ENCODE measurements at regions not wholly inside any gene's neighbourhood (a gene's known extent, or its start where the extent isn't known, plus 50 kb on each side); places are given as distances from the start of the nearest gene placed in this dataset.

DNA sequence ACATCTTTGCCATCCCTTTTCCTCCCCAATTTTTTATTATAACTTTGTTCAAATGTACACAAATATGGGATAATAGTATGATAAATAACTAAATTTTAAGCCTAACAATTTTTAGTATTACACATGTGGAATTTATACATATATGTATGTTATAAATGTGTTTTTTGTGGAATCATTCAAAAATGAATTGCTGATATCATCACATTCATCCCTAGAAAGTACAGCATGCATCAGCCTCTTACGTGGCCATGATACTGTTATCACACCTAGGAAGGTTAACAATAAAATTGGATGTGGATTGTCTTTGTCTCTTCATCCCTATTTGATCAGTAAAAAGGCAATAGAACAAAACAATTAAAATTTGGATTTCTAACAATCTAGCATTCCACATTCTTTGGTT, 73.7 kb upstream of the DAP start:
- DNase-seq (ENCODE audit: low read depth), result no peak
- no peak overlapping the region for H3K4me3 ChIP-seq (ENCODE audit: low read length)
- TF ChIP-seq, protein P1, sequence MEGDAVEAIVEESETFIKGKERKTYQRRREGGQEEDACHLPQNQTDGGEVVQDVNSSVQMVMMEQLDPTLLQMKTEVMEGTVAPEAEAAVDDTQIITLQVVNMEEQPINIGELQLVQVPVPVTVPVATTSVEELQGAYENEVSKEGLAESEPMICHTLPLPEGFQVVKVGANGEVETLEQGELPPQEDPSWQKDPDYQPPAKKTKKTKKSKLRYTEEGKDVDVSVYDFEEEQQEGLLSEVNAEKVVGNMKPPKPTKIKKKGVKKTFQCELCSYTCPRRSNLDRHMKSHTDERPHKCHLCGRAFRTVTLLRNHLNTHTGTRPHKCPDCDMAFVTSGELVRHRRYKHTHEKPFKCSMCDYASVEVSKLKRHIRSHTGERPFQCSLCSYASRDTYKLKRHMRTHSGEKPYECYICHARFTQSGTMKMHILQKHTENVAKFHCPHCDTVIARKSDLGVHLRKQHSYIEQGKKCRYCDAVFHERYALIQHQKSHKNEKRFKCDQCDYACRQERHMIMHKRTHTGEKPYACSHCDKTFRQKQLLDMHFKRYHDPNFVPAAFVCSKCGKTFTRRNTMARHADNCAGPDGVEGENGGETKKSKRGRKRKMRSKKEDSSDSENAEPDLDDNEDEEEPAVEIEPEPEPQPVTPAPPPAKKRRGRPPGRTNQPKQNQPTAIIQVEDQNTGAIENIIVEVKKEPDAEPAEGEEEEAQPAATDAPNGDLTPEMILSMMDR (conservative IDR thresholded peaks at IDR 0.05; ENCODE audit: low read length), result no peak

DNA sequence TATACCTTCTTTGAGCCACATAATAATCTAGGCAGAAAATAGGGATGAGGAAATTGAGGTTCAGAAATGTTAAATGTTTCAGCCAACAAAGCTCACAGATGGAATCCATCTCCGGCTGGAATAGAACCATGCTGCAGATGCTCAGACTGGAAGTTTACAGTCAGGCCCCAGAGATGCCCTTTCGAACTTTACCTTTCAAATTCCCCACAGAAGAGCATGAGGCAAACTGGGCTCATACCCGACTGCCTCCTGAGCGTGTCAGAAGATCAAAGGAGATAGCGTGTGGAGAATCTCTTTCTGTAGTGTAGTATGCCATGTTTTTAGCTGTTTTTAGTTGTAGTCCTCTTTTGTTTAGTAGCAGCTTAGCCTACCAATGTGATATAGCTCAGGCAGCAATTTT, 72.0 kb upstream of the DAP start:
- peak; percentile 49 for DNase-seq (ENCODE audit: low read depth)
- no peak overlapping the region for H3K4me3 ChIP-seq (ENCODE audit: low read length)
- TF ChIP-seq, protein P1 (conservative IDR thresholded peaks at IDR 0.05; ENCODE audit: low read length), result no peak

DNA sequence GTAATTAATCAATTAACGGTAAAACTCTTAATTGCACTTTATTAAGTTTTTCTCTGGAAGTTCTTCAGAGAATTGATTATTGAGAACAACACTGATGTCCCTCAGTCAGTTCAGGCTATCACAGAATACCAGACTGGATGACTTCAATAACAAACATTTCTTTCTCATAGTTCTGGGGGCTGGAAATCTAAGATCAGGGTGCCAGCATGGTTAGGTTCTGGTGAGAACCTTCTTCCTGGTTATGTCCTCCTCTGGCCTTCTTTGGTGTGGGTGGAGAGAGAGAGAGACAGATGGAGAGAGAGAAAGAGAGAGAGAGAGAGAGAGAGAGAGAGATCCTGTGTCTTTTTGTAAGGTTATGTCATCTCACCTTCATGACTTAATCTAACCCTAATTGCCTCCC, 71.4 kb upstream of the DAP start:
- no peak for DNase-seq (ENCODE audit: low read depth)
- TF ChIP-seq, protein P1 (conservative IDR thresholded peaks at IDR 0.05; ENCODE audit: low read length), result no peak
- no peak overlapping the region for H3K4me3 ChIP-seq (ENCODE audit: low read length)

DNA sequence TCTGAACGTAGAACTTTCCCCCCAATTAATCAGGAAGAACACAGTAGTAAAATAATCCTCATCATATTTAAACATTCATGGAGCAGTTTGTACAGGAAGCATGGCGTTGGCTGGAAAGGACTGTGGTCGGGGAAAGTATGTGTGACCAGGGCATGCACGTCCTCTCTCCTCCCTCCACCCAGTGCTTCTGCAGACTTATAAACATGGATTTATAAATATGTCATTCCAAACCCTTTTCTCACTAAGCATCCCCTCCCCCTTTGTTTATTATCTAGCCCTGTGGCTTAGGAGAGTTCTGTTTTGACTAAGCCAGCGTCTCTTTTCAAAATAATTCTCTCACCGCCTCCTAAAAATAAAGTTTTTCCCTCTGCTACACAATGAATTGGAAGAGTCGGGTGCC, 70.4 kb upstream of the DAP start:
- no peak overlapping the region for H3K4me3 ChIP-seq (ENCODE audit: low read length)
- DNase-seq (ENCODE audit: low read depth), result peak; percentile 93
- TF ChIP-seq, protein P1 (conservative IDR thresholded peaks at IDR 0.05; ENCODE audit: low read length), result no peak

DNA sequence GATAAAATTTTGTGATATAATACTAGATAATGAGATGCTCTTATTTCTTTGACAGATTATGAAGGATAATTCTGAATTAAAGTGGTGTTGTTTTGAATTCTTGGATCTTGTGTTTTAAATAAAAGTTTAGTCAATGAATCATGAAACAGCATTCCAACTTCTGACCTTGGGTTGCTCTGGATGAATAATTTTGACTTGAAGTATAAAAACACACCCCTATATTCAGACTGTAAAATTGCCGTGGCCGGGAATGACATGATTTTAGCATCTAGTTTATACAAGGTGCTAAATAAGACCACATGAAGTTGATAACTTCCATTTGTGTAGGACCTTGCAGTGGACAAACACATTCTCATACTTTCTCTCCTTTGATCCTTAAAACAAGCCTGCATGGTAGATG, 67.2 kb upstream of the DAP start:
- DNase-seq (ENCODE audit: low read depth), result peak; percentile 65
- TF ChIP-seq, protein P1 (conservative IDR thresholded peaks at IDR 0.05; ENCODE audit: low read length), result no peak
- no peak overlapping the region for H3K4me3 ChIP-seq (ENCODE audit: low read length)

DNA sequence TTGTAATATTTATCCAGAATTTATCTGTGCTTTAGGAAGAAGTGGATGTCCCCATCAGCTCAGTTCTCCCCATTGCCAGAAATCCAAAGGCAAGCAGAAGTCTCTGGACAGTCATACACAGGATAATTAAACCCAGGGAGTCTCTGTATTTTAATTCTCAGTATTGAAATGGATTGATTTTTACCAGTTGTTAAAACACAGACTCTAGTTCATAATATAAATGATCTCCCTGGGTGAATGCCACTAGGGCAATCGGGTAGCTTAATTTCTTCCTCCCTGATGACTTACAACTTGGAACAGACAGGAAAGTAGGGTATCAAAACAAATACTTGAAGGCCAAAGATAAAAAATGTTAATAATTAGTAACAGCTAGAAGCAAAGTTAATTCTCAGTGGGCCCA, 66.5 kb upstream of the DAP start:
- no peak for DNase-seq (ENCODE audit: low read depth)
- TF ChIP-seq, protein P1 (conservative IDR thresholded peaks at IDR 0.05; ENCODE audit: low read length), result no peak

DNA sequence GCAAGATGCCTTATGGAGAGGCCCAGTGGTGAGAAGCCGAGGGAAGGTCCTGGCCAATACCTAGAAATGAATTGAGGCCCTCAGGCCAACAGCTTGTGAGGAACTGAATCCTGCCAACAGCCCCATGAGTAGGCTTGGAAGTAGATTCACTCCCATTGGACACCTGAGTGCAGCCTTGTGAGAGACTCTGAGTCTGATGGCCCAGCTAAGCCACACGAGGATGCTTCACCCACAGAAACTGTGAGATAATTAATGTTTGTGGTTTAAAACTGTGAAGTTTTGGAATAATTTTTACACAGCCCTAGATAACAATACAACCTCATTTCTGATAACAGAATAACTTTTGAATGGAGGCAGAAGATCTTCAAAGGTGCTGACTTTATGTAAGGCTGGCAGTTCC, 65.9 kb upstream of the DAP start:
- no peak overlapping the region for H3K4me3 ChIP-seq (ENCODE audit: low read length)
- no peak for DNase-seq (ENCODE audit: low read depth)
- TF ChIP-seq, protein P1 (conservative IDR thresholded peaks at IDR 0.05; ENCODE audit: low read length), result no peak

More for the DNA sequence above, 66.5 kb upstream of the DAP start:
- no peak overlapping the region for H3K4me3 ChIP-seq (ENCODE audit: low read length)
